Stomach smooth muscle (tissue), 2 donors: ENCODE measurements at regions not wholly inside any gene's neighbourhood (a gene's known extent, or its start where the extent isn't known, plus 50 kb on each side); places are given as distances from the start of the nearest gene placed in this dataset.

Experiments used
- H3K27ac ChIP-seq: one replicate; pipeline ENCODE4 v1.7.0; 2013; ENCODE audit warnings: mild to moderate bottlenecking, low read length, inconsistent platforms
- H3K27me3 ChIP-seq, 2 donors: one replicate each; pipeline ENCODE4 v1.7.0; 2013; ENCODE audit warnings: low read length in 2 of 2; ENCODE audit not compliant: insufficient read depth in 2 of 2, control insufficient read depth in 1 of 2
- H3K36me3 ChIP-seq, 2 donors: one replicate each; pipeline ENCODE4 v1.7.0; 2013; ENCODE audit warnings: low read length in 2 of 2; ENCODE audit not compliant: control insufficient read depth in 2 of 2, insufficient read depth in 2 of 2
- H3K4me1 ChIP-seq: one replicate; pipeline ENCODE4 v1.7.0; 2013; ENCODE audit warnings: low read length; ENCODE audit not compliant: control insufficient read depth, insufficient read depth
- H3K4me3 ChIP-seq, 2 donors: one replicate each; pipeline ENCODE4 v1.7.0; 2013; ENCODE audit warnings: low read length in 2 of 2
- H3K9ac ChIP-seq, 2 donors: one replicate each; pipeline ENCODE4 v1.7.0; 2013; ENCODE audit warnings: low read length in 2 of 2, mild to moderate bottlenecking in 1 of 2
- H3K9me3 ChIP-seq, 2 donors: one replicate each; pipeline ENCODE4 v1.7.0; 2013; ENCODE audit warnings: low read length in 2 of 2; ENCODE audit not compliant: control insufficient read depth in 2 of 2
- donor health status: healthy.
- donor health status: Pancreatic carcinoma.

DNA sequence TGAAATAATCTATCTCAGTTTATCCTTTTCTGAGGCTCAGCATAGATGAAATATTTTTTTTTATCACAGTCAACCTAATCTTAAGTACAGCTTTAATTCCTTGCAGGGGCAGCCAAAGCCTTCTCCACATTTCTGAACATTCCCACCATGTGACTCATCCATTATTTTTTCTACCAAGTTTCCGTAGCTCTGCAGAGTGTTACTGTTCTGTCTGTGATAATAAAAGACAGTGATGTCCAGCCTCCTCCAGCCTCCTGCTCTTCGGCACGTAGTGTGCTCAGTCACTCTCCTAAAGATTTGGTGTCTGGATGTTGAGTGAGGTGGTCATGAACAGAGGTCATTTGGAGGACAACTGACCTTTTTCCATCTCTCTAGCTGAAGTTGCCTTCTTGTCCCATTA is 338.1 kb upstream of the ADAMTS16 start:
- no peaks in the 10 kb centered on the region for H3K9me3 ChIP-seq
- peaks cover 2% of the 10 kb centered on the region for H3K4me1 ChIP-seq
- no peaks in the 10 kb centered on the region for H3K27me3 ChIP-seq
- H3K36me3 ChIP-seq = no peaks in the 10 kb centered on the region
- no peak overlapping the region for H3K27ac ChIP-seq
- H3K9ac ChIP-seq = no peak overlapping the region
- no peak overlapping the region for H3K4me3 ChIP-seq

DNA sequence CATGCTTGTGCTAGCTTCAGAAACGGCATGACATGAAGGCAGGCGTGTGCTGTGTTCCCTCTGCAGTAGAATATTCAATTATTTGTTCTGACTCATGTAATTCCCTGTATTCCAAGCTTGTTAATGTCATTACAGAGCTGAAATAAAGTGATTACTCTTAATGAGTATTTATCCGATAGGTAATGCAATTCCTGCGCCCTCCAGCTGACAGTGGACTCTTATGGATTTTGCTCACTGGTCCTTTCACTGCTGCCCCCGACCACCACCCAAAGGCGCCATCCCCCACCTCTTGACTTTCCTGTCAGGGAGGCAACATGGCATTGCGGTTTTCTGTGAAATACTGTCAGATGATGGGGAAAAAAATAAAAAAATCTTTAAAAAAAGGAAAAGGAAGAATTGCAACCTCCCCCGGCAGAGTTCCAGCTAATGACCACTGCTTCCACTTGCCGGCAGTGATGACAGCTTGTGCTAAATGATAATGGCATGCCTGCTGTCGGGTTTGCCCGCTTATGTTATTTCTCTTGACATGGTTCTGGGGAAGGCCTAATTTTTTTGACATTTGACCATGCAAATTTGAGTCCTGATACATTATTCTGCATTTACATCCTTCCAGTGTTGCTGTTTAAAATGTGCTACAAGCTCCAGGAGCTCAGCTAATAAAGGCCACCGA is 335.3 kb upstream of the ADAMTS16 start:
- Histone ChIP-seq H3K4me1 (peaks cover 2% of the 10 kb centered on the region), H3K4me3 (no peak overlapping the region), H3K36me3 (no peaks in the 10 kb centered on the region), H3K9me3 (no peaks in the 10 kb centered on the region), H3K9ac (no peak overlapping the region), H3K27ac (no peak overlapping the region), H3K27me3 (no peaks in the 10 kb centered on the region)

- no peaks in the 10 kb centered on the region for H3K4me1 ChIP-seq
Observed at GRCh38 chr5:4815002-4815401, 325.1 kb upstream of the ADAMTS16 start.

DNA sequence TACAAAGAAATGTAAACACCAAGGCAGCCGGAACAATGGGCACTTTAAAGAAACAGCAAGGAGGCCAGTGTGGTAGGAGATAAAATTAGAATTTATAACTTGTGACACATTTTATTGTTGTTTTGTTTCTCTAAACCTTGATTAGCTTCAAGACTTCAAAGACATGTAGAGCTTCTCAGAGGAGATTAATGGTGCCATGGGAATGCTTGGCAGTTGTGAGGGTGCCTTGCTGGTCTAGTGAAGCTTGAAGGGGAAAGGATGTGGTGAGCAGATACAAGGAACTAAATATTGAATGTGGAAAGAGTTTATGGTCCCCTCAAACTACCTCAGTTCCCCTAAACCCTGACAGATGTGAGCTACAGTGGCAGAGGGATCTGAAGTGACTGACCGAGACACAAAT is 322.4 kb upstream of the ADAMTS16 start:
- no peak overlapping the region for H3K9ac ChIP-seq

More at GRCh38 chr5:4815002-4815401, 325.1 kb upstream of the ADAMTS16 start:
- Histone ChIP-seq H3K27ac (no peak overlapping the region), H3K4me3 (no peak overlapping the region), H3K9me3 (no peaks in the 10 kb centered on the region), H3K27me3 (no peaks in the 10 kb centered on the region), H3K9ac (no peak overlapping the region), H3K36me3 (no peaks in the 10 kb centered on the region)

GRCh38 chr5:4831325-4831724 is 308.8 kb upstream of the ADAMTS16 start:
- H3K9me3 ChIP-seq = peaks cover 0 to 3% of the 10 kb centered on the region in 2 donors
- H3K36me3 ChIP-seq = no peaks in the 10 kb centered on the region
- H3K9ac ChIP-seq = no peak overlapping the region
- no peak overlapping the region for H3K27ac ChIP-seq
- H3K27me3 ChIP-seq = no peaks in the 10 kb centered on the region
- H3K4me3 ChIP-seq = no peak overlapping the region
- H3K4me1 ChIP-seq = no peaks in the 10 kb centered on the region

More for the DNA sequence above, 322.4 kb upstream of the ADAMTS16 start:
- Histone ChIP-seq H3K4me1 (no peaks in the 10 kb centered on the region), H3K9me3 (no peaks in the 10 kb centered on the region), H3K4me3 (no peak overlapping the region), H3K36me3 (no peaks in the 10 kb centered on the region), H3K27ac (no peak overlapping the region), H3K27me3 (no peaks in the 10 kb centered on the region)

DNA sequence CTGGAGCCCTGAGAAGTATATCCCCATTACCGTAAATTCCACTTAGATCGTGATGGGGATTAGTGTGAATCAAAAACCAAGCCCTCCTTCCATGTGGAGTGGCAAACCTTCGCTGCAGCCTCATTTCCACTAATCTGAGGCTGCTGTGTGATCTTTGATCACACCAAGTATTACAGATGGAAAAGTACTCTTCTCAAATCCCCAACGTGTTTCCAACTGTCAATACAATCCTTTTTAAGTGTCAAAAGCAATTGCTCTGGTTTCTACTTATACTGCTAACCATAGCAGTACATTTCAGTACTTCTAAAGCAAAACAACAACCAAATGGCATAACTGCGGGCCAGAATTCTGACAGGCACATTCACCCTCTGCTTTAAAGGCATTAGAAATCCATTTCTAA is 307.7 kb upstream of the ADAMTS16 start:
- Histone ChIP-seq H3K9me3 (peaks cover 0 to 3% of the 10 kb centered on the region in 2 donors), H3K4me1 (no peaks in the 10 kb centered on the region), H3K9ac (no peak overlapping the region), H3K27me3 (no peaks in the 10 kb centered on the region), H3K36me3 (no peaks in the 10 kb centered on the region), H3K27ac (no peak overlapping the region), H3K4me3 (no peak overlapping the region)

GRCh38 chr5:4833104-4833738 is 306.9 kb upstream of the ADAMTS16 start:
- no peaks in the 10 kb centered on the region for H3K27me3 ChIP-seq
- no peak overlapping the region for H3K27ac ChIP-seq
- H3K36me3 ChIP-seq = no peaks in the 10 kb centered on the region
- no peak overlapping the region for H3K4me3 ChIP-seq
- H3K9ac ChIP-seq = no peak overlapping the region
- H3K9me3 ChIP-seq = peaks cover 0 to 3% of the 10 kb centered on the region in 2 donors
- no peaks in the 10 kb centered on the region for H3K4me1 ChIP-seq

GRCh38 chr5:4837489-4838058 is 302.6 kb upstream of the ADAMTS16 start:
- Histone ChIP-seq H3K4me1 (no peaks in the 10 kb centered on the region), H3K27ac (no peak overlapping the region), H3K9me3 (no peaks in the 10 kb centered on the region), H3K9ac (no peak overlapping the region), H3K4me3 (no peak overlapping the region), H3K27me3 (no peaks in the 10 kb centered on the region), H3K36me3 (no peaks in the 10 kb centered on the region)

DNA sequence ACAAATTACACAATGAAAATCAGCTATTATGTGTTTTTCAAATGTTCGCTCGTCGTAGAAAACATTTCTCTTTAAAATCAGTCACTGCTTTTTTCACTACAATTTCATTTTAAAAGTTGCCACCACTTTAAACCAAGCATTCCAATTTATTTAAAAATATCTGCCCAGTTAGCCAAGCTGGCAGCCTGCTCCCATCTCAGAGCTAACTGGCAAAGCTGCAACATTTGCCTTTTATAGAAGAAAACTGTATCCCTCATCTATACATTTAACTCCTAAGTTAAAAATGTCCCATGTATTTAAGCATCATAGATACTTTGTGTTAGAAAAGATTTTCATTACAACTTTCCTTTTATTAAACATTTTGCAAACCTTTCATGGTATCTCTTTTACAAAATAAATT is 294.9 kb upstream of the ADAMTS16 start:
- no peak overlapping the region for H3K4me3 ChIP-seq
- H3K4me1 ChIP-seq = no peaks in the 10 kb centered on the region
- no peak overlapping the region for H3K9ac ChIP-seq
- no peaks in the 10 kb centered on the region for H3K9me3 ChIP-seq
- H3K36me3 ChIP-seq = no peaks in the 10 kb centered on the region
- H3K27me3 ChIP-seq = no peaks in the 10 kb centered on the region
- H3K27ac ChIP-seq = no peak overlapping the region

GRCh38 chr5:4847766-4848165 is 292.4 kb upstream of the ADAMTS16 start:
- no peaks in the 10 kb centered on the region for H3K9me3 ChIP-seq
- no peaks in the 10 kb centered on the region for H3K36me3 ChIP-seq
- H3K9ac ChIP-seq = no peak overlapping the region
- no peak overlapping the region for H3K27ac ChIP-seq
- H3K4me3 ChIP-seq = no peak overlapping the region
- no peaks in the 10 kb centered on the region for H3K4me1 ChIP-seq
- H3K27me3 ChIP-seq = no peaks in the 10 kb centered on the region

DNA sequence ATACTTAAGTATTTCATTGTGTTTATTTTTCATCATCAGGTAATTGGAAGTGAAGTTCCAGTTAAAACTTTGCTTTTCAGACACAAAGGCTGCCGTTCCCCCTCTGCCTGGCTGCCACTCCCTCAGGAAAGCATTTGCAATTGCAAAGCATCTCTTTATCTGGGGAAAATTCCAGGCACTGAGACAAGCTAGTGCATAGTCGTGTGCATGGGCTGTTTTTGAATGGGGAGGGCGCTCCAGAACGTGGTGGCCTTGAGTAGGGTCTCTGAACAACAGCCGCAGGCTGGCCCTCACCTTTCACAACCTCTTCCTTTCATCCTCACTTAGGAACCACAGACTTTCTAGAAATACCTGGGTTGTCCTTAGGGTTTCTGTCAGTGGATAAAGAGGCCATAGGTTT is 285.1 kb upstream of the ADAMTS16 start:
- Histone ChIP-seq H3K27ac (no peak overlapping the region), H3K4me1 (no peaks in the 10 kb centered on the region), H3K27me3 (peaks cover 0 to 3% of the 10 kb centered on the region in 2 donors), H3K9ac (no peak overlapping the region), H3K4me3 (no peak overlapping the region), H3K9me3 (no peaks in the 10 kb centered on the region), H3K36me3 (no peaks in the 10 kb centered on the region)
